NT2/D1 (cell line): ENCODE measurements at regions not wholly inside any gene's neighbourhood (a gene's known extent, or its start where the extent isn't known, plus 50 kb on each side); places are given as distances from the start of the nearest gene placed in this dataset.

ENCODE experiments used
- DNase-seq: peaks from one replicate; pipeline ENCODE4 v3.0.0-alpha.2; 2011; ENCODE audit warnings: low read depth, low spot score
- H3K27me3 ChIP-seq: 2 replicates; pipeline ENCODE4 v1.6.0; 2011; ENCODE audit warnings: mild to moderate bottlenecking; ENCODE audit not compliant: insufficient read length, insufficient read depth
- H3K36me3 ChIP-seq: 2 replicates; pipeline ENCODE4 v1.6.1; 2011; ENCODE audit warnings: mild to moderate bottlenecking, low read length, mixed read lengths; ENCODE audit not compliant: insufficient read depth, insufficient read length
- H3K4me1 ChIP-seq: 2 replicates; pipeline ENCODE4 v1.5.1; 2011; ENCODE audit not compliant: insufficient read depth, insufficient read length
- H3K4me3 ChIP-seq: 2 replicates; pipeline ENCODE4 v1.5.1; 2011; ENCODE audit warnings: low read depth; ENCODE audit not compliant: insufficient read length
- H3K9ac ChIP-seq: 2 replicates; pipeline ENCODE4 v1.6.0; 2011; ENCODE audit warnings: low read depth; ENCODE audit not compliant: insufficient read length
- H3K9me3 ChIP-seq: 2 replicates; pipeline ENCODE4 v1.5.1; 2011; ENCODE audit warnings: mild to moderate bottlenecking, low read length; ENCODE audit not compliant: insufficient read depth
- SUZ12 ChIP-seq: IDR thresholded peaks from 2 replicates; pipeline ENCODE4 v1.6.1; 2011; ENCODE audit not compliant: insufficient read length, insufficient read depth; ENCODE audit errors: extremely low read depth
- YY1 ChIP-seq: IDR thresholded peaks from 2 replicates; pipeline ENCODE4 v1.6.1; 2011; ENCODE audit not compliant: insufficient read length, insufficient read depth
- ZNF274 ChIP-seq: IDR thresholded peaks from 2 replicates; pipeline ENCODE4 v1.6.1; 2011; ENCODE audit warnings: mild to moderate bottlenecking, low read depth, low read length

DNA sequence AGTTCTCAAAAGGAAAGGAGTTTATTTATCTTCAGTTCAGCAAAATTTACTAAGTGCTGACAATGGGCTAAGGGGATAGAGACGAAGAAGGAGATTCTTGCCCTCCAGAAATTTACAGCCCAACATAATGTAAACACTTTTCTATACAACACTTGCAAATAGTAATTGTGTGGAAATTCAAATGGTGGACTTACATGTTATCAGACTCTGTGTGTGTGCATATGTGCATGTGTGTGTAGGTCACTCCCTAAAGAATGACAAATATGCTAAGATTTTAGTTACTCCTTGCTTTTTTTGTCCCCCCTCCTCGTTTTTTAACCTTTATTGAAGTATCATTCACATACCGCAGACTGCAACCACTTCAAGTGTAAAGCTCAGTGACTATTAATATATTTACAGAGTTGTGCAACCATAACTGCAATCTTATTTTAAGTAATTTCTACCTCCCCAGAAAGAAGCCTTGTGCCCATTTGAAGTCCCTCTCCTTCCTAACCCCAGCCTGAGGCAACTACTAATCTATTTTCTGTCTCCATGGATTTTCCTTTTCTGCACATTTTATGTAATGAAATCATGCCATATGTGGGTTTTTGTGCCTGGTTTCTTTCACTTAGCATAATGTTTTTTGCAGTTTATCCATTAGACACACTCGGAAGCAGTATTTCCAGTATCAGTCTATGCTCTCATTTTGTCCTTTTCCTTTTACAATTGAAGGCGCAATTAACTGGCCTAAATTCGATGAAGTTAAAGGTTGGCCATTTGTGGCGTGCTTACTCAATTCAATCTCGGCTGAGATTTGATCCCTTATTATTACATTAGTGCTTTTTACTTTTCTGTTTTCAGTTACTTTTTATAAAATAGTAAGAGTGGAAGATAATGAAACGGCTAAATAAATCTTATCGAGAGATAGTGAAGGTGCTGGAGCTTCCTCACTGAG lies 318.4 kb downstream of the HAPSTR1 start:
- Histone ChIP-seq H3K27me3 (no peaks in the 10 kb centered on the region), H3K4me3 (no peak overlapping the region), H3K4me1 (no peaks in the 10 kb centered on the region), H3K9ac (no peak overlapping the region), H3K9me3 (no peaks in the 10 kb centered on the region), H3K36me3 (no peaks in the 10 kb centered on the region)
- TF ChIP-seq ZNF274 = no peak
- no peak for TF ChIP-seq YY1
- TF ChIP-seq SUZ12 = no peak
- no peak for DNase-seq

DNA sequence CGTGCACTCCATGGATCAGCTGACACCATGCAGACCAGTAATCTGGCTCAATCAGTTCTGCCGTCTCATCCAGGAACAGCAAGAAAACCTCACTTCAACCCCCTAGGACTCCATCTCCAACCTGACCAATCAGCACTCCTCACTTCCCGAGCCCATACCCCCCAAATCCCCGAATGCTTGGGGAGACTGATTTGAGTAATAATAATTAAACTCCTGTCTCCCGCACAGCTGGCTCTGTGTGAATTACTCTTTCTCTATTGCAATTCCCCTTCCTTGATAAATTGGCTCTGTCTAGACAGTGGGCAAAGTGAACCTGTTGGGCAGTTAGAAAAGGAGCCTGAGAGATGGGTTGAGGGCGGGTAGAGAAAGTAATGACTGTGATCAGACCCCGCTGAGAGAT lies 320.0 kb downstream of the HAPSTR1 start:
- no peak for TF ChIP-seq SUZ12
- no peak for TF ChIP-seq ZNF274
- no peak for TF ChIP-seq YY1
- H3K4me1 ChIP-seq = no peaks in the 10 kb centered on the region
- peaks cover 5% of the 10 kb centered on the region; the same call in 1 of the 2 replicates for H3K9me3 ChIP-seq
- no peak overlapping the region for H3K4me3 ChIP-seq
- no peaks in the 10 kb centered on the region for H3K36me3 ChIP-seq
- DNase-seq = no peak
- H3K9ac ChIP-seq = no peak overlapping the region
- H3K27me3 ChIP-seq = no peaks in the 10 kb centered on the region

- Histone ChIP-seq H3K9ac (no peak overlapping the region), H3K4me3 (no peak overlapping the region), H3K4me1 (no peaks in the 10 kb centered on the region), H3K36me3 (no peaks in the 10 kb centered on the region), H3K27me3 (no peaks in the 10 kb centered on the region), H3K9me3 (peaks cover 13% of the 10 kb centered on the region; the same call in 1 of the 2 replicates)
- no peak for DNase-seq
- TF ChIP-seq SUZ12 (no peak), ZNF274 (no peak)
Measured at GRCh38 chr16:9412031-9412914, 320.8 kb downstream of the HAPSTR1 start.

DNA sequence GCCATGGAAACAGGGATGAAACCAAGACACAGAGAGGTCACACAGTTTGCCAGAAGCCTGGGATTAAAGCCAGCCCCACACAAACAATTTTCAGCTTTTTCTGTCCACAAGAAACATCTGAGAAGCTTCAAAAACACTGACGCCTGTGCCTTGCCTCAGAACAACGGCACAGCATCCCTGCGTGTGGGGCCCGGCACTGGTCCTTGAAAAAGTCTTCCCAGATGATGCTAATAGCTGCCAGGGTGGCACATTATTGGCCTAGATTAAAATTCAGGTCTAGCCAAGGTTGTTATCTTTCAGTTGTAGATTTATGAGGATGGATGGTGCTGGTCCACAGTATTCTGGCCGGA lies 321.4 kb downstream of the HAPSTR1 start:
- H3K27me3 ChIP-seq = no peaks in the 10 kb centered on the region
- no peak for TF ChIP-seq ZNF274
- no peak for TF ChIP-seq SUZ12
- no peak for TF ChIP-seq YY1

DNA sequence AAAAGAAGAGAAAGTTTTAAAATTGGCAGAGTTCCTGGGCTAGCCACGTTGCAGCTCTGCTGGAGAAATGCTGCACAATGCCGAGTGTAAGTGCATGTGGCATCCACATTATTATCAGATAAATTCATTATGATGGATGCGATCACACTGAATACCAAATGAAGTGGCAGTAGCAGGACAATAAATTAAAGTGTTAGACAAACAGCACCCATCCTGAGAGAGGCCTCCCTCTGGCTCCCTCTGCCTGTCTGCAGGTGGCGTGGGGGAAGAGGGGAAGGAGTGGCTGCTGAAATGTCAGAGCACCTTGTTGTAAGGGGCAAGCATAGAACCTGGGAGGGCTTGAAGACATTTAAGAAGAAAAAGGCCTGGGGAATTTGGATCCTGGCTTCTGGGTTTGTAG lies 324.1 kb downstream of the HAPSTR1 start:
- H3K9me3 ChIP-seq = peaks cover 13% of the 10 kb centered on the region; the same call in 1 of the 2 replicates
- no peak for TF ChIP-seq ZNF274
- no peak for TF ChIP-seq SUZ12
- no peaks in the 10 kb centered on the region for H3K36me3 ChIP-seq
- H3K4me3 ChIP-seq = no peak overlapping the region
- H3K27me3 ChIP-seq = no peaks in the 10 kb centered on the region
- H3K9ac ChIP-seq = no peak overlapping the region
- DNase-seq = no peak
- H3K4me1 ChIP-seq = no peaks in the 10 kb centered on the region

More for the DNA sequence above, 321.4 kb downstream of the HAPSTR1 start:
- Histone ChIP-seq H3K9me3 (peaks cover 13% of the 10 kb centered on the region; the same call in 1 of the 2 replicates), H3K36me3 (no peaks in the 10 kb centered on the region), H3K4me3 (no peak overlapping the region), H3K4me1 (no peaks in the 10 kb centered on the region), H3K9ac (no peak overlapping the region)
- DNase-seq = no peak

DNA sequence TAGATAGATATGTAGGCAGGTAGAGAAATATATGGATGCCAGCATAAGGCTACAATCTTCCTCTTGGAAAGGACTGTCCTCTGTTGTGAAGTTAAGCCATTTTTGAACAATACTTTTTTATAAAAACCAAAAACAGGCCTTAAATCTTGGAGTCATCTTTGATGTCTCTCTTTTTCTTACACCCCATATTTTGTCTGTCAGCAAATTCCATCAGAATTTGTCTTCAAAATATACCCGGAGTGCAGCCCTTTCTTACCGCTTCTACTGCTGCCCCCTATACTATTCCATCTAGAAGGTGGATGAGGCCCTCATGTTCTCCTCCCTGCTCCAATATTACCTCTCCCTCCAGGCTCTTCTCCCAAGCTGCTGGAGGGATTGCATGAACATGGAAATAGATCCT lies 326.5 kb downstream of the HAPSTR1 start:
- H3K36me3 ChIP-seq = no peaks in the 10 kb centered on the region
- TF ChIP-seq YY1 (no peak), ZNF274 (no peak), SUZ12 (no peak)
- no peaks in the 10 kb centered on the region for H3K4me1 ChIP-seq
- no peaks in the 10 kb centered on the region for H3K27me3 ChIP-seq
- no peak overlapping the region for H3K9ac ChIP-seq
- peaks cover 13% of the 10 kb centered on the region; the same call in 1 of the 2 replicates for H3K9me3 ChIP-seq
- no peak for DNase-seq
- no peak overlapping the region for H3K4me3 ChIP-seq

- Histone ChIP-seq H3K4me1 (no peaks in the 10 kb centered on the region), H3K9ac (no peak overlapping the region), H3K4me3 (no peak overlapping the region), H3K27me3 (no peaks in the 10 kb centered on the region), H3K36me3 (no peaks in the 10 kb centered on the region), H3K9me3 (peaks cover 13% of the 10 kb centered on the region; the same call in 1 of the 2 replicates)
- no peak for DNase-seq
- no peak for TF ChIP-seq SUZ12
- no peak for TF ChIP-seq ZNF274
- TF ChIP-seq YY1 = no peak
Measured at GRCh38 chr16:9419161-9419560, 327.7 kb downstream of the HAPSTR1 start.
